NCI-H1417 treated with DMSO at 0.1 percent for 48 hours (cell line): ENCODE measurements at regions not wholly inside any gene's neighbourhood (a gene's known extent, or its start where the extent isn't known, plus 50 kb on each side); places are given as distances from the start of the nearest gene placed in this dataset.

Source experiments
- DNase-seq: peaks from one replicate; lab custom pipeline; 2025; lab: John Stamatoyannopoulos, UW

DNA sequence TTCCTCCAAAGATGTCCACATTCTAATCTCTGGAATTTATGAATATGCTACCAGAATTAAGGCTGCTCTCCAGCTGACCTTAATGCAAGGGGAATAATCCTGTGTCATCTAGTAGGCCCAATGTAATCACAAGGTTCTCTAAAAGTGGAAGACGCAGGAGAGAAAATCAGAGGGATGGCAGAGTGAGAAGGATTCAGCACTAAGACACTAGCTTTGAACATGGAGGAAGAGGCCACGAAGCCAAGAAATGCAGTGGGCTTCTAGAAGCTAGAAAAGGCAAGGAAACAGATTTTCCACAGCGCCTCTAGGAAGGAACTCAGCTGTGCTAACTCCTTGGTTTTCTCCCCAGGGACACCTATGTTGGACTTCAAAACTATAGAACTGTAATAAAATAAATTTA, 240.7 kb upstream of the TRAM1L1 start:
- no peak for DNase-seq

DNA sequence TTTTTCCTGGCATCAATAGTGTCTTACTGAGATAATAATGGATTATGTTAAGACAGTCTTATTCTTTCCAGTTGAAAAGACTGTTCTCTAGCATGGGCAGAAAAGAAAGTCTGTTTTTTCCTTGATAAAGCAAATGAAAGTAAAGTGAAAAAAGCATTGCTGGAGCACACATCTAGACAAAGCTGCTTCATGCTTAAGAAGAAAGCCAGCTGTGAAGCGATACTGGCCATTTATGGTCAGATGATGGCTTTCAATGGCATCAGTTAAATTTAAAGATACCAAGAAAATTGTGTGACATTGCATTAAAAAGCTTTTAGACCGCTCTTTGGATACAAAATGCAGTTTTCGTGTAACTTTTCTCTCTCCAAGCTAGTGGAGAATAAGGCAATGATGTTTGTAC, 242.1 kb upstream of the TRAM1L1 start:
- DNase-seq, result no peak

DNA sequence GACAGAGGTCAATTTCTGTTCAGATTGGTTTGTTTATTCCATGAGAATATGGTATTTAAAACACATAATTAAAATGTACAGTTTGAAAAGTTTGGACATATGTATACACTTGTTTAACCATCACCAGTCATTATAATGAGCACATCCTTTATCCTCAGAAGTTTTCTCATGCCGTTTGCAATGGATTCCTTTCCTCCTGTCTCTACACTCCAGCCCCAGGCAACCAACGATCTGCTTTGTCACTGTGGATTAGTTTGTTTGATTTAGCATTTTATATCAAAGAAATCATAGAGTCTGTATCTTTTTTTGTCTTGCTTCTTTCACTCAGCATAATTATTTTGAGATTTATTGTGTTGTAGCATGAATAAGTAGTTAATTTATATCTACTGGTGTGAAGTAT, 243.0 kb upstream of the TRAM1L1 start:
- DNase-seq, result no peak

DNA sequence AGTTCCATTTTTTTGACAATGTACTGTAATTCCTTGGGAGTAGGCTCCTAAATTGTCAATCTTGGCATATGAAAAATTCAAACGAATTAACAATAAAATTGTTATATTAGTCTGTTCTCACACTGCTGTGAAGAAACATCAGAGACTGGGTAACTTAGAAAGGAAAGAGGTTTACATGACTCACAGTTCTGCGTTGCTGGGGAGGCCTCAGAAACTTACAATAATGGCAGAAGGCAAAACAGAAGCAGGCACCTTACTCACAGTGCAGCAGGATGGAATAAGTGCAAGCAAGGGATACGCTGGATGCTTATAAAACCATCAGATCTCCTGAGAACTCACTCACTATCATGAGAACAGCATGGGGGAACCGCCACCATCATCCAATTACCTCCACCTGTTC, 246.4 kb upstream of the TRAM1L1 start:
- DNase-seq, result no peak

DNA sequence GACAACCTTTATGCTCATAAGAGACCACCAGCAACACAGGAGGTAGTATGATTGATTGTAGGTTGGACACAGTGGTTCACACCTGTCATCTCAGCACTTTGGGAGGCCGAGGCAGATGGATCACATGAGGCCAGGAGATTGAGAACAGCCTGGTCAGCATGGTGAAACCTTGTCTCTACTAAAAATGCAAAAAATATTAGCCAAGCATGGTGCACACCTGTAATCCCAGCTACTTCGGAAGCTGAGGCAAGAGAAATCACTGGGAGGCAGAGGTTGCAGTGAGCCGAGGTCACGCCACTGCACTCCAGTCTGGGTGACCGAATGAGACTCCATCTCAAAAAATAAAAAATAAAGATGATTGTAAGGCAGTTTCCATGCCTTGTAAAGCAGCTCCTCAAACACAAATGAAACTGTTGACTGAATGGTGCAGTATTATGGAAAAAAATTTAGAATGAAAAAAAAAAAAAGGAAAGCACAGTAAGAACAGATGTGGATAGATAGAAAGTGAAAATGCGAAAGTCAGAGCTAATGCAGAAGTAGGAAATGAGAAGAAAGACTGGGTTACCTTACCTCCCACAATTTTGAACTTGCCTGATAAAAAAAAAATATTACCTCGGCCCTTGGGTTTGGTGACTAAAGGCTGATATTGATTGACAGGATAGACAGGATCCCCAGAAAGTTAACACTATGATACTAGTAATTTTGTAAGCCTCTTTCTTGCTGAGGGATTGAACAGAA, 249.2 kb upstream of the TRAM1L1 start:
- no peak for DNase-seq

DNA sequence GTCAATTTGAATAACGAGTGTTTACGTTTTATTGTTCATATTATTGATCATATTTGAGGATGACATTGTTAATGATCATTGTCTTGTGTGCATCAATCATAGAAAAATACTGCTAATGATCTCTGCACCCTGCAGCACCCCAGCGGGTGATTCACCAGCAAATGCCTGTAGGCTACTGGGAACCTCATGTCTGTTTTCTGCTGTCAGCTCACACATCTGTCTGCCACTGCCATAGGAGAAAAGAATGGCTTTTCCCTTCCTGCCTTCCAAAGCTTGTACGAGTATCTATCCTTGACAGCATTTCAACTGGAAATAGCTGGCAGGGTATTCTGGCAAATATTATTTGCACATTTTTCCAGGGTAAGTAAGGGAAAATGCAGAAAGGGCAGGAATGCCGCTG, 272.1 kb upstream of the TRAM1L1 start:
- DNase-seq, result no peak

DNA sequence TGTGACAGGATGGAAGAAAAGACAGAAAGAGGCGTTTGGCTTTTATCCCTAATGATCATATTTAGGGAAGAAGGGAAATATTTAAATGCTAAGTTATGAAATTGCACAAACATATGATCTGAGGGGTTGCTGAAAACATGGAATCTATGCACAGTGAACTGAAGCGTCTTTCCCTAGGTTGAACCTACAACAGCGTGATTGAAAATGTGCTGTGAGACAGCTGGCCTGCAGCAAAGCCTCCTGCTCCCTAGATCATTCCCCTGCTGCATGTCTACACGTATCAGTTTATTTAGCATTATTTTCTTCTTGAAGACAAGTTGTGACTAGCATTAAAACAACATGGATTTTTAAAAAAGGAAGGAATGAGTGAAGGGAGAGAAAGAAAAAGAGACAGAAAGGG, 272.5 kb upstream of the TRAM1L1 start:
- no peak for DNase-seq

DNA sequence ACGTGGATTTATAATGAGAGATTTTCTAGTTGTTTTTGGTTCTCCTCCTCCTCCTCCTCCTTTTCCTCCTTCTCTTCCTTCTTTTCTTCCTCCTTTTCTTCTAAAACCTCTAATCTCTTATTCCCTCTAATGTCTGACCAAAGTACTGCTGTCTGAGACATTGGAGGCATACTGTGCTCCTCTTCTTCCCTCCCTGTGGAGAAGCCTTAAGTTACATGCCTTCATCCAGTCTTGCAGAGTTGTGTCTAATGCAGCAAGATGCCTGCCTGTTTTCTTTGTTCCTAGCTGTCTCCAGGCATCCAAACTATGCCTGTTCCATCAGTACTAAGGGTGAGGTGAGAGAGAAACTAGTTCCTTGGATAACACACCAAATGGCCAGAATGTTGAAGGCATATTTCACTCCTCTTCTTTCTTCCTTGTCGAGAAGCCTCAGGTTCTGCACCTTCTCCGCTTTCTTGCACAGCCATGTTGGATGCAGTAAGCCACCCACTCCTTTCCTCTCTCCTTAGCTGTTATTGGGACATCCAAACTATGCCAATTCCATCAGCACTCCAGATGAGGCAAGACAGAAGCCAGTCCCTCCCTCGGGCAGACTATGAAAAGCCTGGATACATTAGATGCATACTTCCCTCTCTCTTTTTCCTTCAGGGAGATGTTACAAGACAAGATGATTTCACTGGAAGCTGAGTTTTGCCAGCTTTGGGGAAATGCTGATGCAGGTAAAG, 285.7 kb upstream of the TRAM1L1 start:
- no peak for DNase-seq

DNA sequence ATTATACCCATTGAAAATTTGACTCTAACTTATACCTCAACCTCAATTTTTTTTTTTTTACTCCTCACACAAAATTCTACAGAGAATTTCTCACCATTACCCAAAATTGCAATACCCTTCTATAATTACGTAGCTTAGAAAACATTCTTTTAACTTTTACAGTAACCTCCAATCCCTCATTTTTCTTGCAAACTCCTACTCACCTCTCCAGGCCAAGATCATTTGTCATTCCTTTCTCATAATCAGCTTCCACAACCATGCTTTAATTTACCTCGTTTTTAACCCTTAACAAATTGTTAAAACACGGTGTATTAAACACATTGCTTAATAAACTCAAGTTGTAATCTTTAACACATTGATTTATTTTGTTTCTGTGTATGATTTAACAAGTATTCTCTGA, 289.7 kb upstream of the TRAM1L1 start:
- DNase-seq, result no peak

DNA sequence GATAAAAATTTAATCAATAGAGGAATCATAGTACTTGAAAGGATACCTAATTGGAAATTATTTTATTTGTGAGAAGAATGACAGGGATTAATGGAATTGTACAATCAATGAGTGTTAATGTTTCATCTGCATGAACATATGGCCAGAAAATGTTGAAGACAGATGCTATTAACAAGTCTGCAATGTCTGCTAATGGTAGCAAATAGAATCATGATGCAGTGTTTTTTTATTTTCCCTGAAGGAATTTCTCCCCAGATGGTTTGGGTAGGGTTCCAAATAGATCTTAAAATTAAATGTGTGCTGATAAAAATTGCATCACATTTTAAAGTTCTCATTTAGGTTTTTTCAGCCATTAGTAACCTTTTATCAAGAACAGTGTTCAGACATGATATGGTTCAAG, 291.3 kb upstream of the TRAM1L1 start:
- no peak for DNase-seq

DNA sequence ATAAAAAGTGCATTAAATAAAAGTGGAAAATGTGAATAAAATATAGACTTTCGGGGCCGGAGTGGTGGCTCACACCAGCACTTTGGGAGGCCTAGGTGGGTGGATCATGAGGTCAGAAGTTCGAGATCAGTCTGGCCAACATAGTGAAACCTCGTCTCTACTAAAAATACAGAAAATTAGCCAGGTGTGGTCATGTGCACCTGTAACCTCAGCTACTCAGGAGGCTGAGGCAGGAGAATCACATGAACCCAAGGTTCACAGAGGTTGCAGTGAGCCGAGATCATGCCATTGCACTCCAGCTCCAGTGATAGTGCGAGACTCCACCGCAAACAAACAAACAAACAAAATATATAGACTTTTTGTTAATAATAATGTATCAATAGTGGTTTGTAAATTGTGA, 293.6 kb upstream of the TRAM1L1 start:
- no peak for DNase-seq

DNA sequence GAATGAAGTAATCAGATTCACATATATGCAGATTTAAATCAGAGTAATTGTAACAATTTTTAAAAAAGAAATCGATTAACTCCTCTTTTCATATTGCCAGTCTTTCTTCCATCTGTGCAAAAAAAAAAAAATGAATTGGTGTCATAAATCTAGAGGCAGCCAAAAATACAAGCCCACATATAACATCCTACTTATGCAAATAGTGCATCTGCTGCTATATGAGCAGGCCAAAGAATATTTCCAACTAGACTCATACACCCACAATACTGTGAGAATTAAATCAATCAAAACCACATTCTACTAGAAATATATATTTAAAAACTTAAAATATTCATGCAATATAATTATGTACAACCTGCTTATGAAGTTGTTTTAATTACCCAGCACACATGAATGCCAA, 298.1 kb upstream of the TRAM1L1 start:
- DNase-seq, result no peak

DNA sequence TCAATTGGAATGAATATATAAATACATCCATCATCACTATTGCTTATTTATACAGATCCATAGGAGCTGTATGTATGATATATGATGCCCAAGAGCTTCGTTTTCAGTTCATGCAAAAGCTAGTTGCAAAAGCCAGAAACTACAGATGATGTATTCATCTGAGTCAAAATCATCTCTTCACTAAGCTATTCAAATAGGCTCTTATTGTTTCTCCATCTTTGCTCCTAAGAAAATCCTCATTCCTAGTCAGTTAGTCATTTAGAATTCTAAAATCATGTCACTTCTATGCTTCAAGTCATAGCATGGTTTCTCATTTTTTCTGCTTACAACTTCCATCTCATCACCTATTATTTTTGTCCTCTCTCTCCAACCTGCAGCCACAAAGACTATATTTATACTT, 300.1 kb upstream of the TRAM1L1 start:
- no peak for DNase-seq

DNA sequence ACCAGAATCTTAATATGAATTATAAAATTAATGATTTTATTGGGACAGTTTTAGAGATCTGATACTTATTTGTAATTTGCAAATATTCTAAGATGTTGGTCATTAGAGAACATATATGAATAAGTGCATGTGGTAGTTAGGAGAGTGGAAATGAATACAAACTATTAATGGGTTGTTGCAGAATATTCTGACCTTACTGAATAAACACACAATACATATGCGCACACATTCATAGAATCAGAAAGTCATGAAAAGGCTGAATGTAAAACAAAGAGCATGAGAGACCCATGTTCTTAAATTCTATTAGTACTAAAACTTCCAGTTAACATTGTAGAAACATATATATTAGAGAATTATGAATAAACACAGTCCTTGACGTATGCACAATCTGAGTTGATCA, 301.7 kb upstream of the TRAM1L1 start:
- no peak for DNase-seq

DNA sequence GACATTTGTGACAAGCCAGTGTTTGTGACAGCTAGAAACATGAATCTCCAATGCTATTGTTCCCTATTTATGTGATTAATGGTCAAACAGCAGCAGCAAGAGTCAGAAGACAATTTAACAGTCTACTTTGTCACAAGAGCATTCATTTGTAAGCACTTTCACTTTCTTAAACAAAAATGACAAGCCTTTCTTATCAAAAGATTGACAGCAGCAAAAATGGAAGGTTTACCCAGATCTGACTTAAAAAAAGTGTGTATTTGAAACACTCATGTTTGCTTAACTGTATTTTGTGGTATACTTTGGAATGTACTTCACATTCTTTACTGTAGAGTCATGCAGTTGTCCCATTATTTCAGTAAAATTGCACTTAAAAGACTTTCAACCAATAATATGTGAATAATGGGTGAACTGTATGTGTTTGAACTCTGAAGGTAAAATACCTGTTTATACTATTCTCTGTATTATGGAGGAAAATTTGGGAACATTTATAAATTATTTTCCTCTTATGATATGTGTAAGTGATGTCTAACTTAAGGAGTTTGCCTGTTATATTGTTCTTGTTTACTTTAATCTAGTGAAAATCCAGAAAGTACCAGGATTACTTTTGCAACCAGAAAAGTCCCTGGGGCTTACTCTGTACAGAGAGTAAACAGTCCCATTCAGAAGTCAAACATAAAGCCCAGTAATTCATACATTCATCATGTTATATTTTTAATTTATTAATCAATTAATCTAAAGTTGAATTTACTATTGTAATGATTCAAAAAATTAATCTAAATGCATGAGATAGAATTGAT, 314.9 kb upstream of the TRAM1L1 start:
- no peak for DNase-seq

DNA sequence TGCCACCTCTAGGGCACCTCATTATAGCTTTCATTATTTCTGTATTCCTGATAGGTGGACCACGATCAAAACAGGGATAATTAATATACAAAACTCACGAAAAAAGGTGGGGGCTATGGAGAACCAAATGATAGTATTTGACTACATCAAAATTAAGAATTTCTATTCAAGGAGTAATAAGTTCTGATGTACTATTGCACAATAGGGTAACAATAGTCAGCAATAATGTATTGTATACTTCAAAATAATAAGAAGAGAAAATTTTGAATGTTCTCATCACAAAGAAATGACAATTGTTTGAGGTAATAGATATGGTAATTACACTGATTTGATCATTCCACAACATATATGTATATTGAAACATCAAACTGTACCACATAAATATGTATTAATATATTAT, 327.3 kb upstream of the TRAM1L1 start:
- DNase-seq, result no peak

DNA sequence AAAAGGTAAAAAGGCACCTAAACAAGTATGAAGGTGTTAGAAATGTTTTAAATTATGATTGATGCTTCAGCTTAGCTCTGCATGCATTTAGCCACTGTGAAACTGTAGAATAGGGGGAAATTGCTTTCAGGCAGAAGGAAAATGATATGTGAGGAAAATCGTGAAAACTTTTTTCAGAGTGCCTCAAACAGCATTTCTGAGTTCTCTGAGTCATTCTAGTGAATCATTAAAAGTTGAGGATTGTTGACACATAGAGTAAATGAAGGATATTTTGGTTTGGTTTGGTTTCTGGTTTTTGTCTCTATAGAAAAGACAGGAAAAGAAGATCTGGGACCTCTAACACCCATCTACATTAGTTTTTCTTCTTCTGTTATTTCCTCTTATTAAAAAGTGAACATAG, 332.5 kb upstream of the TRAM1L1 start:
- DNase-seq, result no peak

DNA sequence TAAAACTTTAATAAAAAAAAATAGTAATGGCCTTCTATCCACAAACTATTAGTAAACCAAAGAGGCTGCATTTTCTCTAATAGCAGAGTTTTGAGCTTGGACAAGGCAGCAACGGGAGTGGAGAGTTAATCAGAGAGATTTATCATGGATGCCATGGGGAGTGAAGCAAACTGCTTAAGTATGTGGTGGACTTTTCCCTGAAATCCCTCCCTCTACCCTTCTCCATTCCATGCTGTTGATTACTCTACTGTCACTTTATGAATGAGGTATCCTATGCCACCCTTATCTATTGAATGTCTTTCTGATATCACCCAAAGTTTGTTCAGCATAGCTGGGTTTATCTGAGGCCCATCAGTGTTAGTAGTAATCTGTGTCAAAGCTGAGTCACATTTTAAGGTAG, 335.6 kb upstream of the TRAM1L1 start:
- DNase-seq, result no peak

DNA sequence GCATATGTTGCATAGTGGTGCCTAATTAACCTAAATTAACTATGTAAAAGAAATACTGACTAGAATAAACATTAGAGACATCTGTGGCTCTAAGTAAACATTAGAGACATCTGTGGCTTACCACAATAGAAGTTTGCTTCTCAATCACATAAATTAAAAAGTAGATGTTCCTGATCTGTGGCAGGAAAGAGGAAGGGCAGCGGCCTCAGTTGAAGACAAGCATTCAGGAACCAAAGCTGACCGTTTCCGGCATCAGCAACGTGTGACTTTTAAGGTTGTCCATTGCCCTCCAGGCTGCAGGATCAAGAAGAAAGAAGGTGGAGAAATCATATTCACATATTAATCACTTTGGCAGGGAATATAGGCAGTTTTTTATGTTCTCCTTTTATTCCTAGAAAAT, 336.3 kb upstream of the TRAM1L1 start:
- no peak for DNase-seq

DNA sequence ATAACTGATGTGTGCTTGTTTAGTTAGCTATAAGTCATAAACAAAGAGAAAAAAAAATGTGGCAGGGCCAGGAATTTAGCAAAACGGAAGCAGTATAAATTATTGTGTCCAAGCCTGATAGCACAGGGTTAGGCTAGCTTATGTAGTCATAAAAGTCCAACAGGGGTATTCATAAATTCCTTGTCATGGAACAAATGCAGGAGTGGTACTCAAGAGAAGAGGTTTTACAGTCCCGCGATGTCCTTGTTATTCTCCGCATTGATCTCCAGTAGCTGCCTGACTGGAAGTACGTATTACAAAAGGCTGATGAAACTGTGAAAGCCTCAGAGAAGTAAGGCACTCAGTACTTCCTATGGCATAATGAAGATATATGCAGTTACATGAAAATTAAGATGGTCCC, 336.9 kb upstream of the TRAM1L1 start:
- no peak for DNase-seq

DNA sequence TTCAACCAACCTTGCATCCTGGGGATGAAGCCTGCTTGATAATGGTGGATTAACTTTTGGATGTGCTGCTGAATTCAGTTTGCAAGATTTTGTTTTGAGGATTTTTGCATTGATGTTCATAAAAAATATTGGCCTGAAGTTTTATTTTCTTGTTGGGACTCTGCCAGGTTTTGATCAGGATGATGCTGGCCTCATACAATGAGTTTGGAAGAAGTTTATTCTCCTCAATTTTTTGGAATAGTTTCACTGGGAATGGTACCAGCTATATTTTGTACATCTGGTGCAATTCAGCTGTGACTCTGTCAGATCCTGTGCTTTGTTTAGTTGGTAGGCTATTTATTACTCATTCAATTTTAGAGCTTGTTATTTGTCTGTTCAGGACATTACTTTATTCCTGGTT, 340.3 kb upstream of the TRAM1L1 start:
- DNase-seq, result no peak

DNA sequence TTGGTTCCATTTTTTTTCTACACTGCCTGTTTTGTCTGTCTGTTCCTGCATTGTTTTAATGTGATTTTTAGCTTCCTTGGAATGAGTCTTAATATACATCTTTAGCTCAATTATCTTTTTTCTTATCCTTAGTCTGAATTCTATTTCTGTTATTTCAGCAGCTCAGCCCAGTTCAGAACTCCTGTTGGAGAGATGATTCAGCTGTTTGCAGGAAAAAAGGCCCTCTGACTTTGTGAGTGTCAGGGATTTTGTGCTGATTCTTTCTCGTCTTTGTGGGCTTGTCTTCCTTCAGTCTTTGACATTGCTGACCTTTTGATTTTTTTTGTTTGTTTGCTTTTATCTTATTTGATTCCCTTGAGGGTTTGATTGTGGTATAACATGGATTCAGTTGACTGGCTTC, 343.2 kb upstream of the TRAM1L1 start:
- no peak for DNase-seq

DNA sequence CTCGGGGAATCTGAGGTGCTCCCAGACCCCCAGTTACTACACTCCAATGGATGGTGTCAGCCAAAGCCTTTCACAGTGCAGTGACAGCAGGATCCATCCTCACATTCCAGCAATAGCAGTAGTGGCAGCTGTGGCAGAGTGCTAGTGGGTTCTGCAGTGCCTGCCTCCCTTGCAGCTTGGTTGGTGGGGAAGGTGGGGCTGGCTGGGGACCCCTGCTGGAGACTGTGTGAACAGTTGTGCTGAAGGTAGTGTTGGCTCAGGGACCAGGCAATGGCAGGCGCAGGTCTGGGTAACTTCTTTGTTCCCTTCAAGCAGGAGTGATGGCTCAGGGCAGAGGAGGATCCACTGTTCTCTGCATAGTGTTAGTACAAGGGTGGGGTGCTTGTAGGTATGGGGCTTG, 343.7 kb upstream of the TRAM1L1 start:
- DNase-seq, result no peak
